Transverse colon (tissue), 4 donors: ENCODE measurements at regions not wholly inside any gene's neighbourhood (a gene's known extent, or its start where the extent isn't known, plus 50 kb on each side); places are given as distances from the start of the nearest gene placed in this dataset.

Experiments
- DNase-seq: peaks from one replicate; pipeline ENCODE4 v3.0.0-alpha.2; 2019
- H3K27ac ChIP-seq, 4 donors: fragments of 200-600 bp; sonication (generic); 2 replicates each; pipeline ENCODE4 v1.5.1; 2016 to 2018; ENCODE audit warnings: inconsistent platforms in 4 of 4
- H3K27me3 ChIP-seq: fragments of 200-600 bp; sonication (generic); 2 replicates; pipeline ENCODE4 v1.5.1; 2017; ENCODE audit warnings: inconsistent platforms
- H3K36me3 ChIP-seq, 4 donors: fragments of 200-600 bp; sonication (generic); 2 replicates each; pipeline ENCODE4 v1.5.1; 2017 to 2019; ENCODE audit warnings: inconsistent platforms in 4 of 4
- H3K4me1 ChIP-seq, 4 donors: fragments of 200-600 bp; sonication (generic); 2 replicates each; pipeline ENCODE4 v1.5.1; 2017 to 2020; ENCODE audit warnings: inconsistent platforms in 4 of 4
- H3K4me3 ChIP-seq, 4 donors: fragments of 200-600 bp; sonication (generic); 1 replicate in 1 of 4; 2 replicates in 3 of 4; pipeline versions ENCODE4 v1.5.1 to v1.6.1; 2017 to 2019; ENCODE audit warnings: inconsistent platforms in 4 of 4
- H3K9me3 ChIP-seq, 2 donors: fragments of 200-600 bp; sonication (generic); 2 replicates each; pipeline ENCODE4 v1.5.1; 2017 to 2019; ENCODE audit warnings: inconsistent platforms in 2 of 2
- EP300 ChIP-seq: sonication (generic); formaldehyde crosslinking; IDR thresholded peaks from one replicate; pipeline ENCODE4 v1.6.1; 2017; ENCODE audit warnings: antibody characterized with exemption, low read depth
- POLR2A ChIP-seq: fragments of 450-650 bp; IDR thresholded peaks from one replicate; pipeline ENCODE4 v1.6.1; 2016; ENCODE audit warnings: antibody characterized with exemption, mild to moderate bottlenecking, moderate library complexity
- POLR2AphosphoS5 ChIP-seq, 3 donors: sonication (generic); formaldehyde crosslinking; IDR thresholded peaks; one replicate each; pipeline ENCODE4 v1.6.1; 2016; ENCODE audit warnings: antibody characterized with exemption in 3 of 3
- WGBS, 2 donors: methylation state at CpG; one replicate each; pipeline ENCODE4 v1.1.5; 2018; ENCODE audit warnings: low coverage in 1 of 2; 5-methylcytosine and 5-hydroxymethylcytosine counted together
- in situ Hi-C, 4 donors: fragments of 200-750 bp; cut with MboI; loops; one replicate each; pipeline versions ENCODE4 v1.15.0 to v1.15.1; 2017; ENCODE audit warnings: low sequenced_read_pairs in 3 of 4, low pct_ligation_motif_present in 1 of 4, low pct_unique_long_range_greater_than_20kb in 1 of 4
- intact Hi-C: fragments of 100-400 bp; cut with DNase I; formaldehyde crosslinking; loops from one replicate; pipeline ENCODE4 v1.15.1; 2023; ENCODE audit warnings: low total_unique reads
- TF ChIP-seq, protein P1 (sequence below), 5 experiments: fragments of 200-600 bp in 3 of 5; fragments of 450-650 bp in 2 of 5; sonication (generic) in 3 of 5; IDR thresholded peaks; 1 replicate in 2 of 5; 2 replicates in 3 of 5; pipeline ENCODE4 v1.5.1; 2016 to 2017; ENCODE audit warnings: antibody characterized with exemption in 5 of 5, inconsistent platforms in 3 of 5, mild to moderate bottlenecking in 2 of 5, moderate library complexity in 1 of 5

GRCh38 chr4:43709443-43709842 is 739.2 kb downstream of the KCTD8 start:
- in situ Hi-C loops, result no loop called here
- H3K4me1 ChIP-seq, result no peaks in the 10 kb centered on the region
- no peak for DNase-seq
- no peak overlapping the region for H3K27ac ChIP-seq
- TF ChIP-seq, protein P1, sequence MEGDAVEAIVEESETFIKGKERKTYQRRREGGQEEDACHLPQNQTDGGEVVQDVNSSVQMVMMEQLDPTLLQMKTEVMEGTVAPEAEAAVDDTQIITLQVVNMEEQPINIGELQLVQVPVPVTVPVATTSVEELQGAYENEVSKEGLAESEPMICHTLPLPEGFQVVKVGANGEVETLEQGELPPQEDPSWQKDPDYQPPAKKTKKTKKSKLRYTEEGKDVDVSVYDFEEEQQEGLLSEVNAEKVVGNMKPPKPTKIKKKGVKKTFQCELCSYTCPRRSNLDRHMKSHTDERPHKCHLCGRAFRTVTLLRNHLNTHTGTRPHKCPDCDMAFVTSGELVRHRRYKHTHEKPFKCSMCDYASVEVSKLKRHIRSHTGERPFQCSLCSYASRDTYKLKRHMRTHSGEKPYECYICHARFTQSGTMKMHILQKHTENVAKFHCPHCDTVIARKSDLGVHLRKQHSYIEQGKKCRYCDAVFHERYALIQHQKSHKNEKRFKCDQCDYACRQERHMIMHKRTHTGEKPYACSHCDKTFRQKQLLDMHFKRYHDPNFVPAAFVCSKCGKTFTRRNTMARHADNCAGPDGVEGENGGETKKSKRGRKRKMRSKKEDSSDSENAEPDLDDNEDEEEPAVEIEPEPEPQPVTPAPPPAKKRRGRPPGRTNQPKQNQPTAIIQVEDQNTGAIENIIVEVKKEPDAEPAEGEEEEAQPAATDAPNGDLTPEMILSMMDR (IDR thresholded peaks at IDR 0.05), result no peak
- TF ChIP-seq POLR2A (no peak), POLR2AphosphoS5 (IDR thresholded peaks at IDR 0.05) (no peak), EP300 (no peak)
- peaks cover 0 to 12% of the 10 kb centered on the region in 2 donors for H3K9me3 ChIP-seq
- intact Hi-C loops, result no loop called here
- H3K4me3 ChIP-seq, result no peak overlapping the region
- H3K27me3 ChIP-seq, result no peaks in the 10 kb centered on the region
- H3K36me3 ChIP-seq, result no peaks in the 10 kb centered on the region

- TF ChIP-seq EP300 (no peak), POLR2AphosphoS5 (IDR thresholded peaks at IDR 0.05) (no peak), POLR2A (no peak)
- TF ChIP-seq, protein P1 (IDR thresholded peaks at IDR 0.05), result no peak
- in situ Hi-C loops, result no loop called here
These were observed 731.8 kb downstream of the KCTD8 start for GRCh38 chr4:43716721-43717395.

DNA sequence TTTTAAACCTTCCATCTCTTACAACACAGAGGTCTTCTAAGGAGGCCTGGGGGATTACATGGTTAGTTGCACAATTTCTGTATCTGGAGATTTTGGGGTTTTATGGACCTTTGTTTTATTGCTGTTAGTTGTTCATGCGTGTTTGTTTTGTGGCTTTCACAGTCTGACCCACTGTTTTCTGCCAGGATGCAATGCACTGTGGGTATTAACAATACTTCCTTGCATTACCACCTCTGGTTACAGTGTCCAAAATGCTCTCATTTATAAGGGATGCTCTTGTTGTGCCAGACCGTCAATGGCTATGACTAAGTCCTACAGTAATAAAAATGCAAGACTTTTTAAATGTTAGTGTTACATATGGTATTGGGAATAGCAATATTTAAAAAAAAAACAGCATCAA is 730.2 kb downstream of the KCTD8 start:
- H3K9me3 ChIP-seq, result peaks cover 0 to 5% of the 10 kb centered on the region in 2 donors
- 63 to 75% methylated on average over 2 of the region's 2 CpGs for WGBS, 2 donors
- H3K27me3 ChIP-seq, result no peaks in the 10 kb centered on the region
- no peak overlapping the region for H3K27ac ChIP-seq
- intact Hi-C loops (no loop called here), in situ Hi-C loops (no loop called here)
- H3K4me3 ChIP-seq, result no peak overlapping the region
- no peaks in the 10 kb centered on the region for H3K4me1 ChIP-seq
- TF ChIP-seq EP300 (no peak), POLR2A (no peak), POLR2AphosphoS5 (IDR thresholded peaks at IDR 0.05) (no peak)
- TF ChIP-seq, protein P1 (IDR thresholded peaks at IDR 0.05), result no peak
- no peaks in the 10 kb centered on the region for H3K36me3 ChIP-seq
- no peak for DNase-seq

More at GRCh38 chr4:43716721-43717395, 731.8 kb downstream of the KCTD8 start:
- 56 to 62% methylated on average over 5 of the region's 5 CpGs for WGBS, 2 donors
- Histone ChIP-seq H3K27ac (no peak overlapping the region), H3K9me3 (peaks cover 0 to 5% of the 10 kb centered on the region in 2 donors), H3K27me3 (no peaks in the 10 kb centered on the region), H3K4me1 (no peaks in the 10 kb centered on the region), H3K36me3 (no peaks in the 10 kb centered on the region), H3K4me3 (no peak overlapping the region)
- intact Hi-C loops, result no loop called here
- no peak for DNase-seq

GRCh38 chr4:43732829-43733426 is 715.7 kb downstream of the KCTD8 start:
- Histone ChIP-seq H3K36me3 (no peaks in the 10 kb centered on the region), H3K9me3 (peaks cover 0 to 2% of the 10 kb centered on the region in 2 donors), H3K27me3 (no peaks in the 10 kb centered on the region), H3K27ac (no peak overlapping the region), H3K4me1 (no peaks in the 10 kb centered on the region), H3K4me3 (no peak overlapping the region)
- WGBS, 2 donors, result 49 to 57% methylated on average over 9 of the region's 9 CpGs
- in situ Hi-C loops, result no loop called here
- intact Hi-C loops, result no loop called here
- no peak for DNase-seq
- no peak for TF ChIP-seq POLR2A
- TF ChIP-seq, protein P1 (IDR thresholded peaks at IDR 0.05), result no peak
- no peak for TF ChIP-seq POLR2AphosphoS5 (IDR thresholded peaks at IDR 0.05)
